GM23248 (cell line): ENCODE measurements at regions not wholly inside any gene's neighbourhood (a gene's known extent, or its start where the extent isn't known, plus 50 kb on each side); places are given as distances from the start of the nearest gene placed in this dataset.

Source experiments
- DNase-seq: peaks from one replicate; pipeline ENCODE4 v3.0.0-alpha.2; 2015
- H2AFZ ChIP-seq: fragments of 200-600 bp; sonication (generic); 2 replicates; pipeline ENCODE4 v1.6.1; 2016; ENCODE audit warnings: antibody characterized with exemption
- H3F3A ChIP-seq: fragments of 200-600 bp; sonication (generic); 2 replicates; pipeline ENCODE4 v1.6.1; 2016; ENCODE audit warnings: mild to moderate bottlenecking, antibody characterized with exemption, mixed run types; ENCODE audit not compliant: insufficient read depth
- H3K27ac ChIP-seq: fragments of 200-600 bp; sonication (generic); 2 replicates; pipeline ENCODE4 v1.5.1; 2016; ENCODE audit warnings: mild to moderate bottlenecking
- H3K27me3 ChIP-seq: fragments of 200-600 bp; sonication (generic); replicated peaks from 2 replicates; pipeline ENCODE4 v1.6.1; 2016; ENCODE audit warnings: mild to moderate bottlenecking; ENCODE audit not compliant: insufficient read depth
- H3K36me3 ChIP-seq: fragments of 200-600 bp; sonication (generic); 2 replicates; pipeline ENCODE4 v1.6.1; 2016; ENCODE audit warnings: low read depth, mild to moderate bottlenecking
- H3K4me1 ChIP-seq: fragments of 200-600 bp; sonication (generic); 2 replicates; pipeline ENCODE4 v1.6.1; 2016; ENCODE audit warnings: mild to moderate bottlenecking; ENCODE audit not compliant: insufficient read depth
- H3K4me2 ChIP-seq: fragments of 200-600 bp; sonication (generic); one replicate; pipeline ENCODE4 v1.6.1; 2016; ENCODE audit warnings: mild to moderate bottlenecking; ENCODE audit not compliant: unreplicated experiment
- H3K4me3 ChIP-seq: fragments of 200-600 bp; sonication (generic); 2 replicates; pipeline ENCODE4 v1.5.1; 2016; ENCODE audit warnings: mild to moderate bottlenecking
- H3K79me2 ChIP-seq: fragments of 200-600 bp; sonication (generic); 2 replicates; pipeline ENCODE4 v1.6.1; 2016; ENCODE audit warnings: mild to moderate bottlenecking; ENCODE audit not compliant: insufficient read depth
- H3K9ac ChIP-seq: fragments of 200-600 bp; sonication (generic); 2 replicates; pipeline ENCODE4 v1.6.1; 2016; ENCODE audit warnings: mild to moderate bottlenecking
- H3K9me2 ChIP-seq: fragments of 200-600 bp; sonication (generic); 2 replicates; pipeline ENCODE4 v1.6.1; 2016; ENCODE audit warnings: mixed run types, mild to moderate bottlenecking, moderate library complexity; ENCODE audit not compliant: insufficient read depth
- H3K9me3 ChIP-seq: fragments of 200-600 bp; sonication (generic); one replicate; pipeline ENCODE4 v1.6.1; 2017; ENCODE audit warnings: low read depth
- H4K20me1 ChIP-seq: fragments of 200-600 bp; sonication (generic); 2 replicates; pipeline ENCODE4 v1.6.0; 2016; ENCODE audit not compliant: insufficient read depth
- EZH2 ChIP-seq: fragments of 200-600 bp; sonication (generic); IDR thresholded peaks from 2 replicates; pipeline ENCODE4 v1.6.1; 2018; ENCODE audit warnings: antibody characterized with exemption, mild to moderate bottlenecking; ENCODE audit not compliant: insufficient read depth, poor library complexity, severe bottlenecking
- EZH2phosphoT487 ChIP-seq: fragments of 200-600 bp; sonication (generic); IDR thresholded peaks from 2 replicates; pipeline ENCODE4 v1.6.1; 2018; ENCODE audit warnings: antibody characterized with exemption, moderate library complexity, mild to moderate bottlenecking, low read depth; ENCODE audit not compliant: insufficient read depth
- WGBS, 2 experiments: methylation state at CpG; one replicate each; pipeline ENCODE4 v1.1.6; 2015 to 2017; ENCODE audit warnings: low lambda C conversion rate in 2 of 2, low coverage in 1 of 2; ENCODE audit errors: missing lambda C conversion rate in 2 of 2; 5-methylcytosine and 5-hydroxymethylcytosine counted together
- in situ Hi-C: fragments of 300-500 bp; cut with MboI; formaldehyde crosslinking; loops from 2 replicates; pipeline ENCODE4 v1.15.0; 2020

GRCh38 chr5:135700731-135701130, 121.9 kb upstream of the CXCL14 start:
- H3K9me3 ChIP-seq, result no peaks in the 10 kb centered on the region
- DNase-seq, result no peak
- no peaks in the 10 kb centered on the region for H3F3A ChIP-seq
- no peak overlapping the region for H2AFZ ChIP-seq
- no peak overlapping the region for H3K4me2 ChIP-seq
- H3K4me1 ChIP-seq, result no peaks in the 10 kb centered on the region
- H3K79me2 ChIP-seq, result no peaks in the 10 kb centered on the region
- H3K9me2 ChIP-seq, result no peaks in the 10 kb centered on the region
- H3K27ac ChIP-seq, result no peak overlapping the region
- in situ Hi-C loops, result no loop called here
- WGBS, 2 experiments, result 68 to 72% methylated on average over 4 of the region's 4 CpGs
- no peak for TF ChIP-seq EZH2
- TF ChIP-seq EZH2phosphoT487, result no peak
- H3K4me3 ChIP-seq, result no peak overlapping the region
- no peaks in the 10 kb centered on the region for H4K20me1 ChIP-seq
- no peak overlapping the region for H3K9ac ChIP-seq
- H3K36me3 ChIP-seq, result no peaks in the 10 kb centered on the region
- peaks cover 9% of the 10 kb centered on the region for H3K27me3 ChIP-seq

- H3K27ac ChIP-seq, result no peak overlapping the region
- H3K36me3 ChIP-seq, result no peaks in the 10 kb centered on the region
- H3K79me2 ChIP-seq, result no peaks in the 10 kb centered on the region
- no peaks in the 10 kb centered on the region for H4K20me1 ChIP-seq
- no peaks in the 10 kb centered on the region for H3K9me2 ChIP-seq
- H3K9ac ChIP-seq, result no peak overlapping the region
- H3K4me1 ChIP-seq, result no peaks in the 10 kb centered on the region
- H3K27me3 ChIP-seq, result peaks cover 13% of the 10 kb centered on the region
- no peak for DNase-seq
- in situ Hi-C loops, result no loop called here
- H3F3A ChIP-seq, result no peaks in the 10 kb centered on the region
- no peak overlapping the region for H3K4me2 ChIP-seq
- no peak overlapping the region for H3K4me3 ChIP-seq
- TF ChIP-seq EZH2phosphoT487, result no peak
- TF ChIP-seq EZH2, result no peak
- 38 to 50% methylated on average over 3 of the region's 3 CpGs for WGBS, 2 experiments
- no peak overlapping the region for H2AFZ ChIP-seq
- H3K9me3 ChIP-seq, result no peaks in the 10 kb centered on the region
Measured at GRCh38 chr5:135697959-135698345, 119.2 kb upstream of the CXCL14 start.

GRCh38 chr5:135697251-135697958, 118.6 kb upstream of the CXCL14 start:
- no peaks in the 10 kb centered on the region for H4K20me1 ChIP-seq
- peaks cover 11% of the 10 kb centered on the region for H3K27me3 ChIP-seq
- H2AFZ ChIP-seq, result no peak overlapping the region
- no peaks in the 10 kb centered on the region for H3K9me2 ChIP-seq
- H3K9ac ChIP-seq, result no peak overlapping the region
- H3K27ac ChIP-seq, result no peak overlapping the region
- no peaks in the 10 kb centered on the region for H3F3A ChIP-seq
- 38 to 39% methylated on average over 5 of the region's 5 CpGs for WGBS, 2 experiments
- H3K4me3 ChIP-seq, result no peak overlapping the region
- H3K4me1 ChIP-seq, result no peaks in the 10 kb centered on the region
- DNase-seq, result no peak
- no peak for TF ChIP-seq EZH2
- TF ChIP-seq EZH2phosphoT487, result no peak
- no peaks in the 10 kb centered on the region for H3K9me3 ChIP-seq
- H3K36me3 ChIP-seq, result no peaks in the 10 kb centered on the region
- in situ Hi-C loops, result no loop called here
- H3K79me2 ChIP-seq, result no peaks in the 10 kb centered on the region
- H3K4me2 ChIP-seq, result no peak overlapping the region

DNA sequence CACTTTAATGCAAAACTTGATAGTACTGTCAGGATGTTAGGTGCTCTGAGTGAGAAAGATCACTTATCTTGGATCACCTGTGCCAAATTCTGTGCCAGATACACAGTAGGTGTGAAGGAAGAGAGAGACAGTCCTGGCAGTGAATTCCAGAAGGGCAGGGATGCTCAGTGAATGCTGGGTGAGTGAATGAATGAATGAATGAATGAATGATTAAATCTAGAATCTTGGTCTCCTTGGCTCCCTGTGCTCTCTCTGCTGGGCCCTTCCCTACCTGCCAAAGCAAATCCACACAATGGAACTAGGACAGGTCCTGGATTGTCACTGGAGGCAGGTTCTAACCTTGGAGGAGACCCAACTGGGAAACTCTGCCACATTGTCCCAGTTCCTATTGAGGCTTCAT, 117.5 kb upstream of the CXCL14 start:
- H3K27me3 ChIP-seq, result peaks cover 5% of the 10 kb centered on the region
- in situ Hi-C loops, result no loop called here
- H3K4me3 ChIP-seq, result no peak overlapping the region
- H4K20me1 ChIP-seq, result no peaks in the 10 kb centered on the region
- H3K79me2 ChIP-seq, result no peaks in the 10 kb centered on the region
- no peaks in the 10 kb centered on the region for H3K36me3 ChIP-seq
- H3K27ac ChIP-seq, result no peak overlapping the region
- no peak overlapping the region for H3K9ac ChIP-seq
- H2AFZ ChIP-seq, result no peak overlapping the region
- no peaks in the 10 kb centered on the region for H3K4me1 ChIP-seq
- DNase-seq, result no peak
- H3F3A ChIP-seq, result no peaks in the 10 kb centered on the region
- TF ChIP-seq EZH2, result no peak
- TF ChIP-seq EZH2phosphoT487, result no peak
- no peaks in the 10 kb centered on the region for H3K9me2 ChIP-seq
- no peak overlapping the region for H3K4me2 ChIP-seq
- no peaks in the 10 kb centered on the region for H3K9me3 ChIP-seq
